SK-N-SH (cell line): ENCODE measurements at regions not wholly inside any gene's neighbourhood (a gene's known extent, or its start where the extent isn't known, plus 50 kb on each side); places are given as distances from the start of the nearest gene placed in this dataset.

Experiments used
- CTCF ChIA-PET: fragments of 300-600, 350-600 bp; formaldehyde crosslinking; extraction: SDS; loops from one replicate; lab custom pipeline; 2021; lab: Yijun Ruan, JAX
- POLR2A ChIA-PET: fragments of 350-600 bp; sonication (Branson Sonifier 250); formaldehyde crosslinking; extraction: SDS; loops from one replicate; lab custom pipeline; 2020; ENCODE audit warnings: antibody characterized with exemption, inconsistent platforms; lab: Yijun Ruan, JAX
- DNase-seq: peaks from one replicate; pipeline ENCODE4 v3.0.0; 2012
- H2AFZ ChIP-seq: fragments of 200-600 bp; sonication (generic); 2 replicates; pipeline ENCODE4 v1.8.1; 2016; ENCODE audit warnings: antibody characterized with exemption, mild to moderate bottlenecking, low read depth
- H3F3A ChIP-seq: fragments of 200-600 bp; sonication (generic); replicated peaks from 2 replicates; pipeline ENCODE3; 2016; ENCODE audit warnings: antibody characterized with exemption, mild to moderate bottlenecking; ENCODE audit not compliant: insufficient read depth
- H3K27ac ChIP-seq, 2 experiments: fragments of 200-500 bp in 1 of 2; fragments of 200-600 bp in 1 of 2; sonication (Bioruptor generic) in 1 of 2; sonication (generic), shearing (Covaris generic) in 1 of 2; 2 replicates each; pipeline versions ENCODE4 v1.5.1 to v1.6.1; 2014 to 2016; ENCODE audit warnings: low read depth in 2 of 2, inconsistent platforms in 1 of 2, low read length in 1 of 2, mild to moderate bottlenecking in 1 of 2, mixed read lengths in 1 of 2
- H3K27me3 ChIP-seq: fragments of 200-600 bp; sonication (generic), shearing (Covaris generic); 2 replicates; pipeline ENCODE4 v1.6.1; 2016; ENCODE audit warnings: mixed run types; ENCODE audit not compliant: insufficient read depth
- H3K36me3 ChIP-seq, 2 experiments: fragments of 200-500 bp in 1 of 2; fragments of 200-600 bp in 1 of 2; sonication (Bioruptor generic) in 1 of 2; sonication (generic) in 1 of 2; replicated peaks in 1 of 2; 2 replicates each; pipeline versions ENCODE3 to v1.5.1; 2014 to 2016; ENCODE audit warnings: low read length in 1 of 2, mild to moderate bottlenecking in 1 of 2; ENCODE audit not compliant: insufficient read depth in 2 of 2, control insufficient read depth in 1 of 2
- H3K4me1 ChIP-seq, 2 experiments: fragments of 200-500 bp in 1 of 2; fragments of 200-600 bp in 1 of 2; sonication (Bioruptor generic) in 1 of 2; sonication (generic), shearing (Covaris generic) in 1 of 2; 2 replicates each; pipeline versions ENCODE4 v1.5.1 to v1.6.1; 2014 to 2016; ENCODE audit warnings: low read depth in 1 of 2, low read length in 1 of 2, mixed run types in 1 of 2; ENCODE audit not compliant: insufficient read depth in 2 of 2, control insufficient read depth in 1 of 2
- H3K4me2 ChIP-seq: fragments of 200-600 bp; sonication (generic), shearing (Covaris generic); 2 replicates; pipeline ENCODE4 v1.6.1; 2017; ENCODE audit warnings: mixed run types
- H3K4me3 ChIP-seq, 2 experiments: fragments of 200-500 bp in 1 of 2; fragments of 200-600 bp in 1 of 2; sonication (Bioruptor generic) in 1 of 2; sonication (generic), shearing (Covaris generic) in 1 of 2; 2 replicates each; pipeline versions ENCODE4 v1.5.1 to v1.8.1; 2014 to 2016; ENCODE audit warnings: low read depth in 2 of 2, inconsistent platforms in 1 of 2, low read length in 1 of 2, mild to moderate bottlenecking in 1 of 2, mixed read lengths in 1 of 2, moderate library complexity in 1 of 2
- H3K79me2 ChIP-seq: fragments of 200-600 bp; sonication (generic); 2 replicates; pipeline ENCODE4 v1.8.1; 2017; ENCODE audit warnings: mild to moderate bottlenecking; ENCODE audit not compliant: insufficient read depth
- H3K9ac ChIP-seq: fragments of 200-600 bp; sonication (generic); 2 replicates; pipeline ENCODE4 v1.6.1; 2017; ENCODE audit warnings: mixed run types
- H3K9me2 ChIP-seq: fragments of 200-600 bp; sonication (generic); 2 replicates; pipeline ENCODE4 v1.6.1; 2017; ENCODE audit warnings: mixed run types
- H3K9me3 ChIP-seq: fragments of 200-600 bp; sonication (generic); 2 replicates; pipeline ENCODE4 v1.6.1; 2017; ENCODE audit warnings: mixed run types, mild to moderate bottlenecking, moderate library complexity
- H4K20me1 ChIP-seq: fragments of 200-600 bp; sonication (generic); 2 replicates; pipeline ENCODE4 v1.6.1; 2017; ENCODE audit warnings: mild to moderate bottlenecking, mixed run types; ENCODE audit not compliant: insufficient read depth
- CTCF ChIP-seq: fragments of 200-600 bp; sonication (generic); IDR thresholded peaks from 2 replicates; pipeline ENCODE4 v1.6.1; 2017; ENCODE audit warnings: antibody characterized with exemption, mild to moderate bottlenecking, moderate library complexity
- EZH2phosphoT487 ChIP-seq: fragments of 200-600 bp; sonication (generic); IDR thresholded peaks from 2 replicates; pipeline ENCODE4 v1.6.1; 2017; ENCODE audit warnings: low read depth, mixed run types, mild to moderate bottlenecking, antibody characterized with exemption, moderate library complexity, borderline replicate concordance
- GABPA ChIP-seq: IDR thresholded peaks from 2 replicates; pipeline ENCODE4 v1.4.0; 2012; ENCODE audit warnings: low read depth, mild to moderate bottlenecking
- IRF3 ChIP-seq: fragments of 150-350 bp; IDR thresholded peaks from 2 replicates; pipeline ENCODE4 v1.6.1; 2016; ENCODE audit warnings: mild to moderate bottlenecking, low read depth, low read length
- MEF2A ChIP-seq: IDR thresholded peaks from 2 replicates; pipeline ENCODE4 v1.4.0; 2012; ENCODE audit warnings: low read depth, borderline replicate concordance
- MXI1 ChIP-seq: IDR thresholded peaks from 2 replicates; pipeline ENCODE4 v1.6.1; 2012; ENCODE audit warnings: mild to moderate bottlenecking, low read depth, low read length, improper control_type of control experiment
- NRF1 ChIP-seq: IDR thresholded peaks from 2 replicates; pipeline ENCODE4 v1.6.1; 2012; ENCODE audit warnings: low read depth, mild to moderate bottlenecking, low read length
- PBX3 ChIP-seq: IDR thresholded peaks from 2 replicates; pipeline ENCODE4; 2012
- POLR2AphosphoS5 ChIP-seq: IDR thresholded peaks from 2 replicates; pipeline ENCODE4 v1.6.1; 2012; ENCODE audit warnings: low read depth, low read length
- RAD21 ChIP-seq: IDR thresholded peaks from 2 replicates; pipeline ENCODE4 v1.6.1; 2012; ENCODE audit warnings: mild to moderate bottlenecking, low read length
- RCOR1 ChIP-seq: fragments of 150-350 bp; IDR thresholded peaks from 2 replicates; pipeline ENCODE4 v1.6.1; 2017; ENCODE audit warnings: antibody characterized with exemption, low read length
- SMC3 ChIP-seq: IDR thresholded peaks from 2 replicates; pipeline ENCODE4 v1.6.1; 2012; ENCODE audit warnings: low read depth, low read length, improper control_type of control experiment
- TAF1 ChIP-seq: IDR thresholded peaks from 2 replicates; pipeline ENCODE4 v1.6.1; 2012; ENCODE audit warnings: low read depth, mild to moderate bottlenecking, low read length, moderate library complexity, borderline replicate concordance
- TEAD4 ChIP-seq: IDR thresholded peaks from 2 replicates; pipeline ENCODE4 v1.4.0; 2012; ENCODE audit warnings: mild to moderate bottlenecking, borderline replicate concordance; ENCODE audit not compliant: insufficient read depth
- USF2 ChIP-seq: fragments of 150-350 bp; IDR thresholded peaks from 2 replicates; pipeline ENCODE4 v1.6.1; 2017; ENCODE audit warnings: antibody characterized with exemption, low read length, low read depth, borderline replicate concordance
- WGBS: methylation state at CpG from one replicate; pipeline ENCODE4 v1.1.6; 2017; ENCODE audit warnings: low lambda C conversion rate; 5-methylcytosine and 5-hydroxymethylcytosine counted together

GRCh38 chr18:41899535-41899934 is 55.5 kb upstream of the PIK3C3 start:
- Histone ChIP-seq H2AFZ (no peak overlapping the region), H3K4me2 (no peak overlapping the region), H3K9me2 (no peaks in the 10 kb centered on the region), H3K4me1 (no peaks in the 10 kb centered on the region), H3K9ac (no peak overlapping the region)
- POLR2A ChIA-PET, result no interaction called here
- no peak for DNase-seq
- TF ChIP-seq SMC3 (peak; percentile 12; the same call in 1 of the 2 replicates), RAD21 (peak; percentile 25), CTCF (0 out of 2 replicates have a peak, but pooled peaks have one; percentile 10), IRF3 (no peak)
- TF ChIP-seq, all 33 proteins: peak for 3
- H3K4me3 ChIP-seq, result no peak overlapping the region
- no peaks in the 10 kb centered on the region for H4K20me1 ChIP-seq
- H3F3A ChIP-seq, result no peaks in the 10 kb centered on the region
- no peaks in the 10 kb centered on the region for H3K36me3 ChIP-seq
- no peak overlapping the region for H3K27ac ChIP-seq
- CTCF ChIA-PET, result interaction anchor here (1.0 to 1.4 kb wide), 2 partner anchors 48 to 71 kb away, joined by 3 read pairs; no protein-coding TSS in a partner anchor
- H3K9me3 ChIP-seq, result no peaks in the 10 kb centered on the region
- 78% methylated on average over 2 of the region's 2 CpGs for WGBS
- no peaks in the 10 kb centered on the region for H3K27me3 ChIP-seq
- no peaks in the 10 kb centered on the region for H3K79me2 ChIP-seq

GRCh38 chr18:41893432-41893831 is 61.6 kb upstream of the PIK3C3 start:
- Histone ChIP-seq H3K36me3 (no peaks in the 10 kb centered on the region), H3K4me2 (no peak overlapping the region)
- POLR2A ChIA-PET, result no interaction called here

GRCh38 chr18:41887100-41887499 is 67.9 kb upstream of the PIK3C3 start:
- TF ChIP-seq USF2 (no peak), IRF3 (no peak), NRF1 (no peak), TEAD4 (no peak), PBX3 (no peak), GABPA (no peak), TAF1 (no peak)
- Histone ChIP-seq H3K4me2 (no peak overlapping the region), H4K20me1 (no peaks in the 10 kb centered on the region), H3K4me3 (no peak overlapping the region), H3K27me3 (no peaks in the 10 kb centered on the region), H3K27ac (no peak overlapping the region), H3K9ac (no peak overlapping the region), H3F3A (no peaks in the 10 kb centered on the region), H3K9me3 (no peaks in the 10 kb centered on the region), H2AFZ (no peak overlapping the region), H3K9me2 (no peaks in the 10 kb centered on the region), H3K79me2 (no peaks in the 10 kb centered on the region), H3K36me3 (no peaks in the 10 kb centered on the region), H3K4me1 (no peaks in the 10 kb centered on the region)
- POLR2A ChIA-PET, result no interaction called here
- DNase-seq, result no peak
- WGBS, result 58% methylated on average over 1 of the region's 1 CpG
- CTCF ChIA-PET, result no interaction called here

More at GRCh38 chr18:41893432-41893831, 61.6 kb upstream of the PIK3C3 start:
- Histone ChIP-seq H3F3A (no peaks in the 10 kb centered on the region), H3K9ac (no peak overlapping the region), H3K9me2 (no peaks in the 10 kb centered on the region), H3K27me3 (no peaks in the 10 kb centered on the region), H3K79me2 (no peaks in the 10 kb centered on the region), H4K20me1 (no peaks in the 10 kb centered on the region), H3K4me1 (no peaks in the 10 kb centered on the region), H3K4me3 (no peak overlapping the region), H3K9me3 (no peaks in the 10 kb centered on the region), H2AFZ (no peak overlapping the region), H3K27ac (no peak overlapping the region)
- TF ChIP-seq EZH2phosphoT487, result no peak
- no peak for TF ChIP-seq RCOR1
- TF ChIP-seq POLR2AphosphoS5, result no peak
- no peak for TF ChIP-seq MEF2A
- no peak for TF ChIP-seq MXI1
- CTCF ChIA-PET, result interaction anchor here (0.9 to 1.7 kb wide), 2 partner anchors 16 to 148 kb away, joined by 3 read pairs; no protein-coding TSS in a partner anchor
- DNase-seq, result no peak
